HEK293T (cell line): ENCODE measurements at regions not wholly inside any gene's neighbourhood (a gene's known extent, or its start where the extent isn't known, plus 50 kb on each side); places are given as distances from the start of the nearest gene placed in this dataset.

Experiments used
- BHLHE40 ChIP-seq: fragments of 450-650 bp; IDR thresholded peaks from 2 replicates; pipeline ENCODE4 v1.6.1; 2016; ENCODE audit warnings: mild to moderate bottlenecking, moderate library complexity, borderline replicate concordance
- CTBP1 ChIP-seq: fragments of 450-650 bp; IDR thresholded peaks from 2 replicates; pipeline ENCODE4 v1.6.1; 2016; ENCODE audit warnings: borderline replicate concordance
- FOXM1 ChIP-seq: fragments of 450-650 bp; IDR thresholded peaks from 2 replicates; pipeline ENCODE4 v1.6.1; 2017; ENCODE audit warnings: mild to moderate bottlenecking, borderline replicate concordance
- SP1 ChIP-seq: fragments of 450-650 bp; IDR thresholded peaks from 2 replicates; pipeline ENCODE4 v1.6.1; 2017
- SUZ12 ChIP-seq: fragments of 450-650 bp; IDR thresholded peaks from 2 replicates; pipeline ENCODE4 v1.6.1; 2016; ENCODE audit warnings: mild to moderate bottlenecking
- ZNF384 ChIP-seq: fragments of 450-650 bp; IDR thresholded peaks from 2 replicates; pipeline ENCODE4 v1.6.1; 2016

DNA sequence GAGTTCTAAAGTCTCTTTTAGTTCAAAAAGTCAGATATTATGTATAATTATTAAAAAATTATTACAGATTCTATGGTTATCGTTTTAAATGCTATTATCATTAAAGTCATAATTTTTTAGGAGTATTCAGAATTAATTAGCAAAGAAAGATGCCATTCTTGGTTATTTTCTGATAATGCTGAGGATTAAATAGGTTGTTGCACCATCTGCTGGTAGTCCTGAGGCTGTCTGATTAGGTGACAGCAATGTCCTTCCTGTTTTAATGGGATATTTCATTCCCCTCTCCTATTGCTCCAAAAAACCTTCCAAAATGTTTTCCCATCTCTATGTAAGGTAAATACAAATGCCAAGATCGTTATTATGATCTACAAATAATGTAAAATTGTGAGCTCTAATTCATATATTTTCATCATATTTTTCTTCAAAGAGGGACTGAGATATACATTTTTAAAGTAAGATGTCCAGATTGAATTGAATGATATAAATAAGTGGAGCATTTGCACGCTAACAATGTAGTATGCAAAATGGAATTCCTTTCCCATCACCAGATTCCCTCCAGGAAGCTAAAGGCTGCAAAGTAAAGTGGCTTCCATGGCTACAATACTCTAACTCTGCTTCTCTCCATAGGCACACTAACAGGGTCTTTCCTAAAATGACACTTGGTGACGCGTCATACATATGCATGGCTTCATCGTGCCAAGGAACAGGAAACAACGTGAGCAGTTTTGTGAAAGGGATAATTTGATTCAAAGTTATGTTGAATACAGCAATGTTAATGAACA lies 58.8 kb upstream of the AKR1E2 start:
- no peak for TF ChIP-seq ZNF384
- no peak for TF ChIP-seq FOXM1
- no peak for TF ChIP-seq BHLHE40
- TF ChIP-seq SUZ12 = no peak
- TF ChIP-seq SP1 = no peak
- no peak for TF ChIP-seq CTBP1
